Activated naive CD4-positive, alpha-beta T cell treated with anti-CD3 and anti-CD28 coated beads, Interleukin-2, amount 10 ng/mL, durations not matched to agents 7 days and 5 days (primary cell): ENCODE measurements at regions not wholly inside any gene's neighbourhood (a gene's known extent, or its start where the extent isn't known, plus 50 kb on each side); places are given as distances from the start of the nearest gene placed in this dataset.

ENCODE experiments used
- CTCF ChIA-PET: fragments of 350-600 bp; sonication (Branson Sonifier 250); formaldehyde crosslinking; loops from one replicate; lab custom pipeline; 2021; ENCODE audit warnings: antibody characterized with exemption; lab: Charles Lee
- DNase-seq: peaks from one replicate; pipeline ENCODE4 v3.0.0-alpha.2; 2020
- H3K27ac Mint-ChIP-seq: one replicate; pipeline ENCODE4 v1.8.0; 2021; ENCODE audit warnings: mild to moderate bottlenecking, moderate library complexity, mixed read lengths
- H3K27me3 Mint-ChIP-seq: one replicate; pipeline ENCODE4 v1.8.0; 2021; ENCODE audit warnings: mild to moderate bottlenecking, mixed read lengths
- H3K36me3 Mint-ChIP-seq: one replicate; pipeline ENCODE4 v1.8.0; 2021; ENCODE audit warnings: mixed read lengths
- H3K4me1 Mint-ChIP-seq: one replicate; pipeline ENCODE4 v1.8.0; 2021; ENCODE audit warnings: mixed read lengths
- H3K4me3 Mint-ChIP-seq: one replicate; pipeline ENCODE4 v1.8.0; 2021; ENCODE audit warnings: mild to moderate bottlenecking, moderate library complexity, mixed read lengths
- H3K9me3 Mint-ChIP-seq: one replicate; pipeline ENCODE4 v1.8.0; 2021; ENCODE audit warnings: mixed read lengths

DNA sequence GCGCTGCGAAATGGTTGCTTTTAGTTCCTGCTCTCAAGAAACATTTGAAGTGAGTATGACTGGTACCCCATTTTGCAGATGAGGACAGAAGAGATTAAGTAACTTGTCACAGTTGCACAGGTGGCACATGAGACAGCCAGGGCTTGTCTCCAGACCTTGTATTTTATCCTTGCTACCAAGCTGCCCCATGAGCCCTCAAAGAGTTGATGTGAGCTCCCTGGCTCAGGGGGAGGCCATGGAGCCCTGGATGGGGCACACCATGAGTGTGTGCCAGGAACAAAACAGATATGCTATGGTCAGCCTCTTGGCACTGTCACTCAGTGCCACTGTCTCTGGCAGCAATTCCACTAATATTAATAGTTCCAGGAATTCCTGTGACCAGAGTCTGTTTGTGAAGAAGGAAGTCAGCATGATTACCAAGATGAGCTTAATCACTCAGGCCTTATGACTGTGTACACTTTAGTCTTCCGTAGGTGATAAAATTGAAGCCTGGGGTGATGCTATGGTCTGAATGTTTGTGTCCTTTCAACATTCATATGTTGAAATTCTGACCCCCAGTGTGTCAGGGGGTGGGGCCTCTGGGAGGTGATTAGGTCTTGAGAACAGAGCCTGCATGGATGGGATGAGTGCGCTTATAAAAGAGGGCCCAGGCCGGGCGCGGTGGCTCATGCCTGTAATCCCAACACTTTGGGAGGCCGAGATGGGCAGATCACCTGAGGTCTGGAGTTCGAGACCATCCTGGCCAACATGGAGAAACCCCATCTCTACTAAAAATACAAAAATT is 806.8 kb downstream of the AACS start:
- DNase-seq = no peak
- no peaks in the 10 kb centered on the region for H3K27me3 Mint-ChIP-seq
- no peaks in the 10 kb centered on the region for H3K4me1 Mint-ChIP-seq
- H3K36me3 Mint-ChIP-seq = no peaks in the 10 kb centered on the region
- peaks cover 5% of the 10 kb centered on the region for H3K9me3 Mint-ChIP-seq
- CTCF ChIA-PET = no interaction called here
- H3K4me3 Mint-ChIP-seq = no peak overlapping the region
- H3K27ac Mint-ChIP-seq = no peak overlapping the region

DNA sequence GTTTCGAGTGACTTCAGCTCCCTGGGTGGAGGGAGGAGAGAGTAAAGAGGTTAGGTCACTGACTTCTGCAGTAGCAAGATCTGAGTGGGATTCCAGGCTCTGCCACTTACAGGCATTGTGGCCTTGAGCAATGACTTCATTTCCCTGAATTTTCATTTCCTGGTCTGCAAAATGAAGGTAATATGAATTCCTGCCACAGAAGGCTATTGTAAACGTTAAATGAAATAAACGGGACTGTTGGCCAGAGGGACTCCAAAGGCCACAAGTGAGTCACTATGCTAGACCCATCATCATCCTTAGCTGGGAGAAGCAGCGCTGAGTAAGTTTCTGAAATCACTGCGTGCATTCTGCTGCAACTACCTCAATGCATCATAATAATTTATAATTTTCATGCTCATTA is 807.8 kb downstream of the AACS start:
- CTCF ChIA-PET = no interaction called here
- Mint-ChIP-seq H3K9me3 (peaks cover 4% of the 10 kb centered on the region), H3K27ac (no peak overlapping the region), H3K36me3 (no peaks in the 10 kb centered on the region), H3K4me3 (no peak overlapping the region), H3K27me3 (no peaks in the 10 kb centered on the region), H3K4me1 (no peaks in the 10 kb centered on the region)
- DNase-seq = no peak

DNA sequence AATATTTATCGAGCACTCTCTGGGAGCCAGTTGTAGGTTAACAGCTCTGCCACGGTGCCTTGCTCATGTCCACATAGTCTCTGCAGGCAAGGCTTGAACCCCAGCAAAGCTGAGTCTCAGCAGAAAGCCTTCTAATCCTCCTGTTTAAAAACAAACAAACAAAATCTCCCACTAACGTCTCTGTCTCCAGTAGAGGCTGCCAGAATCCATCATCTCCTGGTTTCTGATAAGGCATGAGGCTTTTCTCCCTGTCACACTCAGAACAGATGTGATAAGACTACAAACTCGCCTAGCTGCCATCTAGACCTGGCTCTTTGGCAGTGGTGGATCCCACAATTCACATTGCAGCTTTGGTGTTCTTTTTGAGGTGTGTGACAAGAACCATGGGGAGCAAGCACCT is 813.2 kb downstream of the AACS start:
- H3K36me3 Mint-ChIP-seq = no peaks in the 10 kb centered on the region
- no peaks in the 10 kb centered on the region for H3K4me1 Mint-ChIP-seq
- no peaks in the 10 kb centered on the region for H3K27me3 Mint-ChIP-seq
- no peak overlapping the region for H3K4me3 Mint-ChIP-seq
- no peak for DNase-seq
- no peak overlapping the region for H3K27ac Mint-ChIP-seq
- peaks cover 2% of the 10 kb centered on the region for H3K9me3 Mint-ChIP-seq
- CTCF ChIA-PET = no interaction called here

DNA sequence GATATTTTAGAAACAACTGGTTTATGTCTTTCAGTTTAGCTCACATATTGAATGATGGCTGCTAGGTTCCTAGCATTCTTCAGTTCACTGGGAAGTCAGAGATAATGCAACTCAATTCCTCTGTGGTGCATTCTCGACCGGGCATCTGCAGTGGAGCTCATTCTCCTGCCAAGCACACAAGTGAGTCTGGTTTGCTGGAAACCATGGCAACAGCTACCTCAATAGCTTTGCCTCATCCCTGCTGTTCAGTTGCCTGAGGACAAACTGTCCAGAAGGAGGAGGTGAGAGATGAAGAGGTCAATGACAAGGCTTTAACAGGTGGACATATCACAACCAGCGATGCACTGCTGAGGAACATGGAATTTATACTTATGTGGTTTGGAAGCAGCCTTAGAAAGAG is 816.9 kb downstream of the AACS start:
- Mint-ChIP-seq H3K4me1 (no peaks in the 10 kb centered on the region), H3K9me3 (peaks cover 6% of the 10 kb centered on the region), H3K4me3 (no peak overlapping the region), H3K27ac (no peak overlapping the region), H3K36me3 (no peaks in the 10 kb centered on the region), H3K27me3 (no peaks in the 10 kb centered on the region)
- DNase-seq = no peak
- CTCF ChIA-PET = no interaction called here

DNA sequence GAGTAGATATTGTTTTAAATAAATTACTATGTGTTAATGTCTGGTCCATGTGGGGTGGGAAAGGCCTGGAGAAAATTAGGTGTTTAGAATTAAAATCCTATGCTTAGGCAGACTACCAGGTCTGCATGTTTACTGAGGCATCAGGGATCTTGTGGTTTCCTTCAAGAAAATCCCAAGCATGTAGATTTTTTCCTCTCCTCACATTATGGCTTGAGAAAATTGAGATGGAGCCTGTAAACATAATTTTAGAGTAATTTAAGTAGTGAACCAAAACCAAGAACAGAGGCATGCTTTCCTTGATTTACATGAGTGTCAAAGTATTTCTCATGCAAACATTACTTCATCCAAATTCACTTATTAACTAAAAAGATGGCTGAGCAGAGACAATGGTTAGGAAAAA is 823.7 kb downstream of the AACS start:
- Mint-ChIP-seq H3K36me3 (no peaks in the 10 kb centered on the region), H3K4me1 (no peaks in the 10 kb centered on the region), H3K4me3 (no peak overlapping the region), H3K27ac (no peak overlapping the region), H3K27me3 (no peaks in the 10 kb centered on the region), H3K9me3 (peaks cover 12% of the 10 kb centered on the region)
- DNase-seq = no peak
- CTCF ChIA-PET = no interaction called here

DNA sequence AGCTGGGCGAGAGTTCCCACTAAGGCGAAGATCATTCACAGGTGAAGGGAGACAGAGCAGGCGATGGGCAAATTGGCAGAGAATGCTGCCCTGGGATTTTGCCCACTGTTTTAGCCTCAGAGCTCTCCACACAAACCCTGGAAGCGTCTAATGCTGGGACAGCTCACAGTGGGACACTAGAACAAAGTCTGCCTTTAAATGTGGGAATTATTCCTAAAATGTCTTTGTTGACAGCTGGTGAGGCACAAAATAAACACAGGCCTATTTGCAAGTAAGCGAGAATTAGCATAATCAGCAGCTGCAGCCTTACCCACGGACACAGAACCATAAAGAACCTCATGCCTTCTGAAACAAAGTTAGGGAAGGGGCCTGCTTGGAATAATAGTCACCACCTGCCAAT is 824.5 kb downstream of the AACS start:
- Mint-ChIP-seq H3K4me3 (no peak overlapping the region), H3K27me3 (no peaks in the 10 kb centered on the region), H3K27ac (no peak overlapping the region), H3K36me3 (no peaks in the 10 kb centered on the region), H3K4me1 (no peaks in the 10 kb centered on the region), H3K9me3 (peaks cover 9% of the 10 kb centered on the region)
- no peak for DNase-seq
- CTCF ChIA-PET = no interaction called here

DNA sequence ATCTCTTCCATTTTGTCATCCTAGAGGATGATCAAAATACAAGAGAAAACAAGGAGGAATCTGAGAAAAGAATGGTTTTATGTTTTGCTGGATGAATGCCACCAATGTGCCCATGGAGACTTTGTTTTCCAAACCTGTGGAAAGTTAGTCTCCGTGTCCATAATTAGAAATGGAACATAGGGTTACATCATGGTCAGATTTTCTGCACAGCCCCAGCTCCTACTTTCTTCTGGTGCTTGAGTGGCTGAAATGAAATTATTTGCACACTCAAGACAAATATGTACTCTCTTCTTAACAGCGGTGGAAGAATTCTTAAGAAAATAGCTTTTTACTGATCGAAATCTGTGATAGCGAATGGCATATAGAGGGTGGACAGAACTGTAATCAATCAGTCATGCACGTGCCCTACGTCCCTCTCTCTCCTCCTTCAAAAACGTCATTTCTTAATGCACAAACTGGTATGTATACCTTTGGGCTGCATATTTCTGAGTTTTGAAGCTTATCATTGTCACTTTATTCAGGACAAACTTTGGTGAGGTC is 825.2 kb downstream of the AACS start:
- H3K27me3 Mint-ChIP-seq = no peaks in the 10 kb centered on the region
- H3K4me1 Mint-ChIP-seq = no peaks in the 10 kb centered on the region
- DNase-seq = no peak
- peaks cover 5% of the 10 kb centered on the region for H3K9me3 Mint-ChIP-seq
- CTCF ChIA-PET = interaction anchor here (1.2 kb wide), 1 partner anchor 9 kb away, joined by 3 read pairs; no protein-coding TSS in a partner anchor
- no peak overlapping the region for H3K27ac Mint-ChIP-seq
- H3K36me3 Mint-ChIP-seq = no peaks in the 10 kb centered on the region
- no peak overlapping the region for H3K4me3 Mint-ChIP-seq

DNA sequence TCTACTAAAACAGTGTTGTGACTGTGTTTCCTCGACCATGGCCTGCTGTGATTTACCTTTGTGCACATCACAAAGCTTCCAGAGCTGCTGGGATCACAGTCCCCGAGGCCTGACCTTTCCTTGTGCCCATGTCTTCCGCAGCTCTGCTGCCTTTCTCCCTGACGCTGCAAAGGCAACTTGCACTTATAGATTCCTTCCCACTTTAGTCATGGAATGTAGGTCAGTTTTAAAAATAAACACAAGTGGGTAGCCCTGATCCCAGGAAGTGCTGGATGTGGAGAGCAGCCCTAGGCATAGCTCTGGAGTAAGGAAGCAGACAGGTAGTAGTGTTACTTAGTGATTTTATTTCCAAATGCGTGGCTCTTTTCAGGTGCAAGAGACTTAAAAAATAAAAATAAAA is 825.7 kb downstream of the AACS start:
- Mint-ChIP-seq H3K36me3 (no peaks in the 10 kb centered on the region), H3K4me1 (no peaks in the 10 kb centered on the region)
- DNase-seq = no peak

DNA sequence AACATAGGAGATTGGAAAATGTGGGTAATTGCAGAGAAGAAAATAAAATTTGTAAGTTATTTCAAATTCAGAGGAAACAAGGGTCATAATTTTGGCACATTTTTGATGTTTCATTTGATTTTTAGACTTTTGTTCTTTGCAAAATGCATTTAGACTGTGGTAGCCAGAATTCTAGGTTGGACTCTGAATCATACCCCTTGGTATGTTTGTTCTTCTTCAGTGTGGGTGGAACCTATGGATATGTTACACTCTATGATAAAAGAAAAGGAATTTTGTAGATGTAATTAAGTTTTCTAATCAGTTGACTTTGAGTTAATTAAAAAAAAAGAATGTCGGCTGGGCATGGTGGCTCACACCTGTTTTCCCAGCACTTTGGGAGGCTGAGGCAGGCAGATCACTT is 827.0 kb downstream of the AACS start:
- CTCF ChIA-PET = no interaction called here
- H3K4me3 Mint-ChIP-seq = no peak overlapping the region
- peaks cover 8% of the 10 kb centered on the region for H3K9me3 Mint-ChIP-seq
- no peaks in the 10 kb centered on the region for H3K27me3 Mint-ChIP-seq
- no peak for DNase-seq
- no peak overlapping the region for H3K27ac Mint-ChIP-seq
- no peaks in the 10 kb centered on the region for H3K36me3 Mint-ChIP-seq
- no peaks in the 10 kb centered on the region for H3K4me1 Mint-ChIP-seq

More for the DNA sequence above, 825.7 kb downstream of the AACS start:
- H3K27ac Mint-ChIP-seq = no peak overlapping the region
- H3K27me3 Mint-ChIP-seq = no peaks in the 10 kb centered on the region
- peaks cover 5% of the 10 kb centered on the region for H3K9me3 Mint-ChIP-seq
- CTCF ChIA-PET = interaction anchor here (1.2 kb wide), 1 partner anchor 8 kb away, joined by 3 read pairs; no protein-coding TSS in a partner anchor
- H3K4me3 Mint-ChIP-seq = no peak overlapping the region

DNA sequence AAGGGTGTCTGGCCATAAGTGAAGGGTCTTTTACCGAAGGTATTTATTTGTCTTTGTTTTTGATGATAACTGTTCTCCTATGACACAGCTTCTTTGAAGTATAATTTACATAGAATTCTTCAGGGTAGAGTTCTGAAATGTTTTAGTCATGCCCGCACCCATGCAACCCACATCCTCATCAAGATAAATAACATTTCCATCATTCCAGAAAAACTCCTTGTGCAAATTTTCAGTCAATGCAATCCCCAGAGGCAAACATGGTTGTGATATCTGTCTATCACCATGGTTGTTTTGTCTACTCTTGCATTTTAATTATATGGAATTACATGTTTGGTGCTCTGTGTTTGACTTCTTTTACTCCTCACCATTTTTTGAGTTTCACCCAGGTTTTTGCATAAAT is 837.8 kb downstream of the AACS start:
- H3K27ac Mint-ChIP-seq = no peak overlapping the region

DNA sequence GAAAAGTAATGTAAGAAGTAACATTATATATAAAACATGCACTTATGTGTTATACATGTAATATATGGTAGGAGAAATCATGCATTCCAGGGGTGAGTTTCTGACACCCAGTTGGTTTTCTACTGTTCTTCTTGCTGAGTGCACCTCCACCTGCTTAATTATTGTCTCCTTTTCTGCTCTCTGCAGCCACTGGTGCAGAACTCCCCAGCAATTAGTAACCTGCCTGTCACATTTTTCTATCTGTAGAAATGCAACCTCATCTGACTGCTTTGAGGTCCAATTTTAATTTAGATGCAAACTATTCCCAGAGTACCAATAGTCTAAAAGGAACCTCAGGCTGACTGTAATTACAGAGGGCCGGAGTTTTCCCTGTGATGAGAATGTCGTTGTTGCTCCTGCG is 842.1 kb downstream of the AACS start:
- no peak overlapping the region for H3K4me3 Mint-ChIP-seq
- no peaks in the 10 kb centered on the region for H3K27me3 Mint-ChIP-seq
- CTCF ChIA-PET = no interaction called here
- DNase-seq = no peak
- no peaks in the 10 kb centered on the region for H3K36me3 Mint-ChIP-seq
- H3K4me1 Mint-ChIP-seq = no peaks in the 10 kb centered on the region
- H3K27ac Mint-ChIP-seq = no peak overlapping the region
- H3K9me3 Mint-ChIP-seq = peaks cover 16% of the 10 kb centered on the region

More for the DNA sequence above, 837.8 kb downstream of the AACS start:
- CTCF ChIA-PET = no interaction called here
- Mint-ChIP-seq H3K4me1 (no peaks in the 10 kb centered on the region), H3K9me3 (peaks cover 11% of the 10 kb centered on the region), H3K4me3 (no peak overlapping the region), H3K36me3 (no peaks in the 10 kb centered on the region), H3K27me3 (no peaks in the 10 kb centered on the region)
- no peak for DNase-seq

DNA sequence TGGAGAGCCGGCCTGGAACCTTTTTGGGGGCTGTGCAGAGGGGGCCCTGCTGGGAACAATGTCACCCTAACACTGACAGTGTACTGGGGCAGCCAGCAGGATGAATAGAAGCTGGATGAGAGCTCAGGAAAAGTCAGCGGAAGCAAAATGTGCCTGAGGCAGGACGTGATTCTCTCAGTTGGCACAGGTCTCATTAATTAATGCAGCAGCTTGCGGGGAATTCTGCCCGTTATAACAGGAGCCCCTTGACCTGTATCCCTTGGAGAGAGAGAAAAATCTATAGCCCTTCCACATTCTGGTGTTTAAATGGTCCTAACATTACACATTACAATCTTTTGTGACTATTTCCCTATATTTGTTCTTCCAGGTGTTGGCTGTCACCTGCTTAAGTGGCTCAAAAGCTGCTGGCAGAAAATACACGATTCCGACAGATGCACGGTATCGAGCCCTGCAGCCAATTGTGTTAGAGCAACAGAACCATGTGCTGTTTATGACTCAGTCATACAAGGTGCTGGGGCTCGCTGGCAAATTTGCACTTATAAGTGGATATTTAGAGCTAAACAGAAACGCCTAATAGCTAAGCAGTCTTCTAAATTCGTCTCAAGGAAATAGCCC is 854.7 kb downstream of the AACS start:
- Mint-ChIP-seq H3K4me1 (no peaks in the 10 kb centered on the region), H3K27me3 (no peaks in the 10 kb centered on the region), H3K36me3 (no peaks in the 10 kb centered on the region), H3K27ac (no peak overlapping the region), H3K9me3 (peaks cover 2% of the 10 kb centered on the region), H3K4me3 (no peak overlapping the region)
- CTCF ChIA-PET = no interaction called here
- no peak for DNase-seq

DNA sequence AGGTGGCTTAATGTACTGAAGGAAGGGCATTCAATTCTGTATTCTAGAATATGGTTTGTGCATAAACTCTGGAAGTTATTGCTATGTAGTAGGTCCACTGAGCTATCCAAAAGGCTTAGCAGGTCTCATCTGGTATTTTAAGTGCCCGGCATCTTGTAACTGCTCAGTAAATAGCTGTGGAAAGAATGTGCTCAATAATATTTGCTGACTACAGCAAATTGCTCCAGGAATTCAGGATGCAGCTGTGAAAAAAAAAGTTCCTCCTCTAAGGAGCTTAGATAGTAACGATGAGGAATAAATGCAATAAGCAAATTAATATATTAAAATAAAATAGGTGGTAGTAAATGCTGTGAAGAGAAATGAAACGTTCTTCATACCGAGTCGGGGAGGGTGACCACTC is 857.1 kb downstream of the AACS start:
- H3K27ac Mint-ChIP-seq = no peak overlapping the region
- H3K9me3 Mint-ChIP-seq = peaks cover 3% of the 10 kb centered on the region
- no peaks in the 10 kb centered on the region for H3K4me1 Mint-ChIP-seq
- no peak overlapping the region for H3K4me3 Mint-ChIP-seq
- H3K27me3 Mint-ChIP-seq = no peaks in the 10 kb centered on the region
- DNase-seq = no peak
- no peaks in the 10 kb centered on the region for H3K36me3 Mint-ChIP-seq
- CTCF ChIA-PET = no interaction called here

DNA sequence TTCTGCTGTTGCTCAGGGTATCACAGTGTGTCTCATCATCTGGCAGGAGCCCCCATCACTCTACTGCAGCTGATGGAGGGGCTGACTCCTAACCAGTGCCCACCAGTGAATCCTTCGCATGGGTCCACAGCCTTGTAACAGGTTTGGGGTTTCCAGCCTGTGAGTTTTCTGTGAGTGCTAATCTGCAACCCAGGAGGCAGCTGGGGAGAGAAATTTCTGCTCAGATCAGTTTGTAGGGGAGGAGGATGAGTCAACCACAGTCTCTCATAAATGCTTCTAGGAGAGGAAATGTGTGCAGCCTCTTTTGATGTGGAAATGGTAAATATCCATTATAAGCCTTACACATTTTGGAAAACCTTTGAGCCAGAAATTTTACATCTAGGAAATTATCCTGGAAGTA is 871.3 kb downstream of the AACS start:
- Mint-ChIP-seq H3K9me3 (peaks cover 1% of the 10 kb centered on the region), H3K4me3 (no peak overlapping the region), H3K4me1 (no peaks in the 10 kb centered on the region), H3K27ac (no peak overlapping the region), H3K27me3 (no peaks in the 10 kb centered on the region), H3K36me3 (no peaks in the 10 kb centered on the region)
- CTCF ChIA-PET = no interaction called here
- DNase-seq = no peak

DNA sequence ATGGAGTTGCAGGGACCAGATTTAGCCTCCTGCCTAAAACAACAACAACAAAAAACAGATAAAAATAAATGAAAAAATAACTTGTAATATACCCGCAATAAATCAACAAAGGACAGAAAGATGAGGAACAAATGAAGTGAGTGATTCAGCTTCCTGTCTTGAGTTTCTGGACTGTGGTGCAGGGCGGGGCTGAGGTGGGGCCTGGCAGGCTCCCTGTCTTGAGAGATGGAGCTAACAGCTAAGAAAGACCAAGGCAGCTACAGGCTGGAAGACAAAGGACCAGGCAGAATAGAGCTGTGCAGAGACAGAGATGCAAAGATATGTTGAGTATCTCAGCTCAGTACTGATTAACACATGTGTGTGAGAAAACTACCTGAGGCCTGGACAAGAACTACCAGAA is 879.2 kb downstream of the AACS start:
- no peaks in the 10 kb centered on the region for H3K27me3 Mint-ChIP-seq
- no peak overlapping the region for H3K27ac Mint-ChIP-seq
- no peaks in the 10 kb centered on the region for H3K9me3 Mint-ChIP-seq
- H3K4me3 Mint-ChIP-seq = no peak overlapping the region
- CTCF ChIA-PET = no interaction called here
- no peaks in the 10 kb centered on the region for H3K4me1 Mint-ChIP-seq
- H3K36me3 Mint-ChIP-seq = no peaks in the 10 kb centered on the region
- no peak for DNase-seq
